ENCODE measurements at regions not wholly inside any gene's neighbourhood (a gene's known extent, or its start where the extent isn't known, plus 50 kb on each side); places are given as distances from the start of the nearest gene placed in this dataset.

DNA sequence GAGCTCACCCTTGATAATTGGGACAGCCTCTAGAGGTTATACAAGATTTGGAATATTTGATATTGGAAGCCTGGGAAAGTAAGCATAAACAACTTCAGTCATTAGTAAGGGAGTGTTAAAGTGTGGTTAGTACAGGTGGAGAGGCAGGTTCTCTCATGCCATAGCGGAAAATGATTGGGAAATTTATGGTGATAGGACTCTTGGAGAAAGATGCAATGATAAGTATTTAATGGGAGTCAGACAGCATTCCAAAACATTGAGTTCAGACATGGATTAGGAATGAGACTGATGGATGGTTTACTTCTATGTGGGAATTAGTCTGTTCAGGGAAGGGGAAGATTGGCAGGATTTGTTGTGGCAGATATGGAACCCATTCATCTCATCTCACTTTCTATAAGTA, 152.7 kb downstream of the MCHR2 start:
- in situ Hi-C loops (cut with MboI; ENCODE audit: low sequenced_read_pairs in 4 of 4) (no loop called here), intact Hi-C loops (cut with DNase I; ENCODE audit: low total_unique reads) (no loop called here)
- TF ChIP-seq POLR2A (IDR thresholded peaks at IDR 0.05) = no peak
- TF ChIP-seq, protein P1, sequence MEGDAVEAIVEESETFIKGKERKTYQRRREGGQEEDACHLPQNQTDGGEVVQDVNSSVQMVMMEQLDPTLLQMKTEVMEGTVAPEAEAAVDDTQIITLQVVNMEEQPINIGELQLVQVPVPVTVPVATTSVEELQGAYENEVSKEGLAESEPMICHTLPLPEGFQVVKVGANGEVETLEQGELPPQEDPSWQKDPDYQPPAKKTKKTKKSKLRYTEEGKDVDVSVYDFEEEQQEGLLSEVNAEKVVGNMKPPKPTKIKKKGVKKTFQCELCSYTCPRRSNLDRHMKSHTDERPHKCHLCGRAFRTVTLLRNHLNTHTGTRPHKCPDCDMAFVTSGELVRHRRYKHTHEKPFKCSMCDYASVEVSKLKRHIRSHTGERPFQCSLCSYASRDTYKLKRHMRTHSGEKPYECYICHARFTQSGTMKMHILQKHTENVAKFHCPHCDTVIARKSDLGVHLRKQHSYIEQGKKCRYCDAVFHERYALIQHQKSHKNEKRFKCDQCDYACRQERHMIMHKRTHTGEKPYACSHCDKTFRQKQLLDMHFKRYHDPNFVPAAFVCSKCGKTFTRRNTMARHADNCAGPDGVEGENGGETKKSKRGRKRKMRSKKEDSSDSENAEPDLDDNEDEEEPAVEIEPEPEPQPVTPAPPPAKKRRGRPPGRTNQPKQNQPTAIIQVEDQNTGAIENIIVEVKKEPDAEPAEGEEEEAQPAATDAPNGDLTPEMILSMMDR (IDR thresholded peaks at IDR 0.05 in 4 of 5, conservative IDR thresholded peaks at IDR 0.05 in 1 of 5) = no peak
- Histone ChIP-seq H3K4me1 (no peaks in the 10 kb centered on the region), H3K27me3 (no peaks in the 10 kb centered on the region), H3K36me3 (no peaks in the 10 kb centered on the region), H3K4me3 (no peak overlapping the region), H3K27ac (no peak overlapping the region), H3K9me3 (no peaks in the 10 kb centered on the region)
- DNase-seq (no peak), ATAC-seq (no peak)

DNA sequence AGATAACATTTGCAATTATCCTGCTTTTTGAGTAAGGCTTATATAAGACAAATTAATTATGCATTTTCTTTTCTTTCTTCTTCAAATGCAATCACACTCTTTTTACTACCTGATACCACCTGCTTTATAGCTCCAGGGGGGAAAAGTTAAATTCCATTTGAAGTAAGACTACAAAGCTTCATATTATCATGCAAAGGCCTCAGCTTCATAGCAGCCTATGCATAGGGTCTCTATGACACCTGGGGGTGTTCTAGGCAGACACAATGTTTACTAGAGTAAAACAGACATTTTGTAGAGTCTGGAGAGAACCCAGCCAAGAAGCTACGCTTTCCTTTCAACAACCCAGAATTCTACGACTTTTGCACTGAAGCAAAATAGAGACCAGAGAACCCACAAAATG, 148.0 kb downstream of the MCHR2 start:
- no peaks in the 10 kb centered on the region for H3K36me3 ChIP-seq
- H3K27me3 ChIP-seq = no peaks in the 10 kb centered on the region
- intact Hi-C loops (cut with DNase I; ENCODE audit: low total_unique reads) = no loop called here
- no peak overlapping the region for H3K4me3 ChIP-seq
- ATAC-seq (no peak), DNase-seq (no peak)
- no peaks in the 10 kb centered on the region for H3K9me3 ChIP-seq
- H3K4me1 ChIP-seq = no peaks in the 10 kb centered on the region
- in situ Hi-C loops (cut with MboI; ENCODE audit: low sequenced_read_pairs in 4 of 4) = no loop called here
- H3K27ac ChIP-seq = no peak overlapping the region
- TF ChIP-seq, protein P1 (IDR thresholded peaks at IDR 0.05 in 4 of 5, conservative IDR thresholded peaks at IDR 0.05 in 1 of 5) = no peak
- TF ChIP-seq POLR2A (IDR thresholded peaks at IDR 0.05) = no peak

DNA sequence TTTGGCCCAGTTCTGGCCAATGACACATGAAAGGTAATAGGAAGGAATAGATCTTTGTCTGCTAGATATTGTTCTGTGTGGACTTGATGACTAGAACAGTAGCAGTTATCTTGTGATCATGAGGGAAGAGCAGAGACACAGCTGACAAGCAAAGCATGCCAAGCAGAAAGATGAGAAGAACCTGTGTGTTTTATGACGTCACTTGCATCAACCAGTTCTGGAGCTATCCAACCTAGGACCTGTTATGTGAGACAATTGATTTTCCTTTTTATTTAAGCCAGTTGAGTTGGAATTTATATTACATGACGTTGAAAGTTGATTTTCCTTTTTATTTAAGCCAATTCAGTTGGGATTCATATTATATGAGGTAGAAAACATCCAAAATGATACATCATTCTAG, 143.2 kb downstream of the MCHR2 start:
- H3K27me3 ChIP-seq = no peaks in the 10 kb centered on the region
- H3K9me3 ChIP-seq = no peaks in the 10 kb centered on the region
- H3K27ac ChIP-seq = no peak overlapping the region
- intact Hi-C loops (cut with DNase I; ENCODE audit: low total_unique reads) = no loop called here
- no peak for TF ChIP-seq POLR2A (IDR thresholded peaks at IDR 0.05)
- TF ChIP-seq, protein P1 (IDR thresholded peaks at IDR 0.05 in 4 of 5, conservative IDR thresholded peaks at IDR 0.05 in 1 of 5) = no peak
- H3K4me3 ChIP-seq = no peak overlapping the region
- DNase-seq (no peak), ATAC-seq (no peak)
- H3K36me3 ChIP-seq = no peaks in the 10 kb centered on the region
- in situ Hi-C loops (cut with MboI; ENCODE audit: low sequenced_read_pairs in 4 of 4) = loop anchor here in 3 of 4 donors (25.0 kb wide), 2 partner anchors 636 to 811 kb away; no protein-coding TSS in a partner anchor
- H3K4me1 ChIP-seq = no peaks in the 10 kb centered on the region

DNA sequence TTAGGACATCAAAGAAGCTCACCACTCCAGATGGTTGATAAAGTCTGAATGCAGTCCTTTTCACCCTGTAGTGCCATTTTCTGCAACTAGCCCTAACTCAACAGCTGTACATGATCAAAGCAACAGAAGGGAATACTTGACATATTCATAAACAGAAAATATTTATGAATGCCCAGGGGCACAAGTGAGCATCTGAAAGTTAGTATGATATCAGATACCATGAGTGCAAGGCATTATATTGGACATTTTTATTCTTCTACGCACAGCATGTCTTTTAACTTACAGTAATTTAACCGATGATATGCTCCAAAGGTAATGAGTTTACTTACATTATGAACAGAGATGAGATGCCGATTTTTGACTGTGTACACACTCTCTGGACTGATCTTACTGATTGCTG, 142.0 kb downstream of the MCHR2 start:
- no peaks in the 10 kb centered on the region for H3K36me3 ChIP-seq
- TF ChIP-seq, protein P1 (IDR thresholded peaks at IDR 0.05 in 4 of 5, conservative IDR thresholded peaks at IDR 0.05 in 1 of 5) = no peak
- no peak for TF ChIP-seq POLR2A (IDR thresholded peaks at IDR 0.05)
- in situ Hi-C loops (cut with MboI; ENCODE audit: low sequenced_read_pairs in 4 of 4) (loop anchor here in 3 of 4 donors (25.0 kb wide), 2 partner anchors 635 to 810 kb away; no protein-coding TSS in a partner anchor), intact Hi-C loops (cut with DNase I; ENCODE audit: low total_unique reads) (no loop called here)
- H3K9me3 ChIP-seq = no peaks in the 10 kb centered on the region
- no peaks in the 10 kb centered on the region for H3K27me3 ChIP-seq
- ATAC-seq (no peak), DNase-seq (no peak)
- H3K27ac ChIP-seq = no peak overlapping the region
- no peak overlapping the region for H3K4me3 ChIP-seq
- H3K4me1 ChIP-seq = no peaks in the 10 kb centered on the region

DNA sequence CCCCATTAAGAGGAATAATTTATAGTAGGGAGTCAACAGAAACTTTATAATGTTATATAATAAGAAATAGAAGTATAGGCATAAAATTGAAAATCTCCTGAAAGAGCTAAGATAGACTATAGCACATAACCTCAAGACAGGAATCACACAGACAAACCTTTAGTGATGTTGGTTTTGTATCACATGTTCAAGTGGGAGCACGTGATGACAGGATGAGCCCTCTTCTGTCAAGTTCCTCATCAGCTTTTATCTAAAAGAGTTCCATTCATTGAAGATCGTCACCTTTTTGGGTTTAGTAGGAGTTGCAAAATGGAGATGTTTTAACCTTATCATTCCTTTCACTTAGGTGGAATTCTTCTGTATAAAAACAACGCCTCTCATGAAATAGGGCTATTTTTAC, 127.0 kb downstream of the MCHR2 start:
- Histone ChIP-seq H3K27ac (no peak overlapping the region), H3K4me1 (no peaks in the 10 kb centered on the region), H3K9me3 (no peaks in the 10 kb centered on the region), H3K27me3 (no peaks in the 10 kb centered on the region), H3K4me3 (no peak overlapping the region), H3K36me3 (no peaks in the 10 kb centered on the region)
- TF ChIP-seq POLR2A (IDR thresholded peaks at IDR 0.05) = no peak
- TF ChIP-seq, protein P1 (IDR thresholded peaks at IDR 0.05 in 4 of 5, conservative IDR thresholded peaks at IDR 0.05 in 1 of 5) = no peak
- in situ Hi-C loops (cut with MboI; ENCODE audit: low sequenced_read_pairs in 4 of 4) (loop anchor here in 3 of 4 donors (10.0 to 25.0 kb wide), 3 partner anchors 228 to 795 kb away; no protein-coding TSS in a partner anchor), intact Hi-C loops (cut with DNase I; ENCODE audit: low total_unique reads) (loop anchor here (5.0 kb wide), 1 partner anchor 795 kb away; no protein-coding TSS in a partner anchor)
- ATAC-seq (no peak), DNase-seq (no peak)
